HG03025 (cell line): ENCODE measurements at regions not wholly inside any gene's neighbourhood (a gene's known extent, or its start where the extent isn't known, plus 50 kb on each side); places are given as distances from the start of the nearest gene placed in this dataset.
"Not testable (repeated sequence)": the region's sequence is repeated elsewhere in the genome, so short reads cannot be mapped to it uniquely, and the experiment has no call there.

Experiments
- ATAC-seq: cut with Tn5 transposase; IDR thresholded peaks from one replicate; pipeline ENCODE4 v1.9.1; 2021; ENCODE audit warnings: mild to moderate bottlenecking, moderate library complexity; ENCODE audit not compliant: unreplicated experiment, low FRiP score

- no peak for ATAC-seq
These were observed 57.2 kb downstream of the BMP15 start for GRCh38 chrX:50967736-50968135.

GRCh38 chrX:50968871-50969635 lies 58.5 kb downstream of the BMP15 start:
- ATAC-seq, result not testable (repeated sequence)

- ATAC-seq, result no peak
These were observed 60.9 kb downstream of the BMP15 start for GRCh38 chrX:50971395-50971794.

- ATAC-seq, result no peak
These were observed 62.7 kb downstream of the BMP15 start for GRCh38 chrX:50973199-50973598.

- ATAC-seq, result no peak
These were observed 68.6 kb downstream of the BMP15 start for GRCh38 chrX:50978920-50979682.

GRCh38 chrX:50980251-50980650 lies 69.7 kb downstream of the BMP15 start:
- ATAC-seq, result no peak

- no peak for ATAC-seq
These were observed 78.1 kb downstream of the BMP15 start for GRCh38 chrX:50988649-50989048.

GRCh38 chrX:50996930-50997329 lies 86.4 kb downstream of the BMP15 start:
- no peak for ATAC-seq

- not testable (repeated sequence) for ATAC-seq
These were observed 89.8 kb downstream of the BMP15 start for GRCh38 chrX:51000384-51000783.

GRCh38 chrX:51001733-51002632 lies 91.4 kb downstream of the BMP15 start:
- not testable (repeated sequence) for ATAC-seq

GRCh38 chrX:51006064-51006463 lies 95.5 kb downstream of the BMP15 start:
- no peak for ATAC-seq

GRCh38 chrX:51024106-51024696 lies 113.7 kb downstream of the BMP15 start:
- ATAC-seq, result peak; percentile 68

- no peak for ATAC-seq
These were observed 116.3 kb downstream of the BMP15 start for GRCh38 chrX:51026862-51027261.

- ATAC-seq, result no peak
These were observed 125.2 kb downstream of the BMP15 start for GRCh38 chrX:51035746-51036145.

GRCh38 chrX:51047950-51048349 lies 137.4 kb downstream of the BMP15 start:
- no peak for ATAC-seq

GRCh38 chrX:51053741-51054140 lies 143.2 kb downstream of the BMP15 start:
- no peak for ATAC-seq

- no peak for ATAC-seq
These were observed 187.5 kb downstream of the BMP15 start for GRCh38 chrX:51098046-51098445.

- not testable (repeated sequence) for ATAC-seq
These were observed 208.8 kb downstream of the BMP15 start for GRCh38 chrX:51119058-51119926.

GRCh38 chrX:51125743-51126142 lies 206.9 kb upstream of the NUDT10 start:
- ATAC-seq, result not testable (repeated sequence)
